ENCODE measurements at regions not wholly inside any gene's neighbourhood (a gene's known extent, or its start where the extent isn't known, plus 50 kb on each side); places are given as distances from the start of the nearest gene placed in this dataset.

GRCh38 chr2:143953451-143954030 lies 566.4 kb downstream of the ZEB2 start:
- no peak for DNase-seq (ENCODE audit: low spot score)

- DNase-seq (ENCODE audit: low spot score): no peak
These were observed 567.4 kb downstream of the ZEB2 start for GRCh38 chr2:143952536-143952935.

GRCh38 chr2:143950704-143951103 lies 569.2 kb downstream of the ZEB2 start:
- DNase-seq (ENCODE audit: low spot score): no peak

DNA sequence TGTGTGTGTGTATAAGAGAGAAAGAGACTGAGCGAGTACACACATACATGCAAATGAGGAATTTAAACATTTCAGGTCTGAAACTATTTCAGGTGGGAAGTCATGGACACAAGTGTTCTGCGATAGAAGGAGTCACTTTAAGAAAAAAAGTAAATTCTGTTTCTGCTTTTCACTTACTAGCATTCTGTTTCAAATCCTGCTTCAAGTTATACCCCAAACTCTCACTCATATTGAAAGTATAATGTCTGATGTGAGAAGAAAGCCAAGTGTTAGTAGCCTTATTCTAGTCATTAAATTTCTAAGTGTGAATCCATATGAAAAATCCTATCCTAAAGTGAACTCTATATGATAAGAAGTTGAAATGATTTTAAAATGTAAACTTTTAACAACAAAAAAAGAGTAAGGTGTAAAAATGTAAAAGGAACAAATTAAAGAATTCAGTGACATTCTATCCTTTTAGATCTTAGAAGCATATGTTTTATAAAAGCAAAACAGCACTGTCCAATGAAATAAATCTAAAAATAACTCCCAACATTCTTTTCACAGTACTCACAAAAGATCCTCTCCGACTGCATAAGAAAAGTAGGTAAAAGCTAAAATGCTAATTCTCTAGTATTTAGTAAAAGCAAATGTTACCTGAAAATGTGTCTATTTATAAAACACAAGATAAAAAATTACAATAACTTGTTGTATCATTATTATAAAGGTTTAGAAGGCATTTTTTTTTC lies 570.6 kb downstream of the ZEB2 start:
- no peak for DNase-seq (ENCODE audit: low spot score)

GRCh38 chr2:143948710-143949109 lies 571.2 kb downstream of the ZEB2 start:
- no peak for DNase-seq (ENCODE audit: low spot score)

DNA sequence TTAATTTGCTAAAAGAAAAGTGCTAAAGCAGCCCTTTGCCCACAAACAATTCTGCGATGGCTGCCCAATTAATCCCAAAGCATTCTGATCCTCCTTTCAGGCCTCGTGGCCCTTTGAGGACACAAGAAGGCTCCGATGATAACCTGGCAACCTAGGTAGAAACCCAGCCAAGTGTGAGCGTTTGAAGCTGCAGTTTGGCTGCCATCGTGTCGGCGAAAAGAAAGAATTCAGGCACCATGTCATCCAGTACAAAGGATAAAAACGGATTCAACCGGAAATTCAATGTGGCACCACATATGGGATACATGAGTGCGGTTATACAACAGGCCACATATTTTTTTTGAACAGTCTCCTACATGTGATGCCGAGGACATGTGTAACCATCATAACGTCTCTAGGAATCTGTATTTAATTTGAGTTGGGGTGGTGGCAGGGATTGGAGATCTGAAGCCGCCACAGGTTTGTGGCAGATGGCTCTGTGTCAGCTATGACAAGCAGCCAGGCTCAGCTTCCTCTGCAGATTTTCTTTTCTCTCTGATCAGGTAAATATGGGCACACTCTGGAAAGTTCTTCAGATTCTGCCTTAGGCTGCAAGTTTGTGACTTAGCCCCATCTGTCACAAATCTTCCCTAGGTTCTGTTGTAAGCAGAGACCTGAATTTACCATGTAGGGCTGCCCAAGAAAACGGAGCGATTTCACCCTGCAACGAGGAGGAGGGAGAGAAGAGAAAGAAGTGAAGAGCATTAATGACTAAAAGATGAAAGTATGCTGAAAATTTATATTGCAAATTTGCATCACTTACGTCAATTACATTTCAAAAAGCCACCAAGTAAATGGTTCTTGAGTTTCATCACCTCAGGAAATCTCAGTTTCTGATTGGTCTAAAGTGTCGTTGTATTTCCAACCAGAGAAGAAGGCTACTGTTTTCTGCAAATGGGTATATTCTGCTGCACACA lies 573.2 kb downstream of the ZEB2 start:
- DNase-seq (ENCODE audit: low spot score): no peak

- DNase-seq (ENCODE audit: low spot score): no peak
These were observed 577.4 kb downstream of the ZEB2 start for GRCh38 chr2:143942486-143942885.

- no peak for DNase-seq (ENCODE audit: low spot score)
These were observed 579.2 kb downstream of the ZEB2 start for GRCh38 chr2:143940720-143941119.

DNA sequence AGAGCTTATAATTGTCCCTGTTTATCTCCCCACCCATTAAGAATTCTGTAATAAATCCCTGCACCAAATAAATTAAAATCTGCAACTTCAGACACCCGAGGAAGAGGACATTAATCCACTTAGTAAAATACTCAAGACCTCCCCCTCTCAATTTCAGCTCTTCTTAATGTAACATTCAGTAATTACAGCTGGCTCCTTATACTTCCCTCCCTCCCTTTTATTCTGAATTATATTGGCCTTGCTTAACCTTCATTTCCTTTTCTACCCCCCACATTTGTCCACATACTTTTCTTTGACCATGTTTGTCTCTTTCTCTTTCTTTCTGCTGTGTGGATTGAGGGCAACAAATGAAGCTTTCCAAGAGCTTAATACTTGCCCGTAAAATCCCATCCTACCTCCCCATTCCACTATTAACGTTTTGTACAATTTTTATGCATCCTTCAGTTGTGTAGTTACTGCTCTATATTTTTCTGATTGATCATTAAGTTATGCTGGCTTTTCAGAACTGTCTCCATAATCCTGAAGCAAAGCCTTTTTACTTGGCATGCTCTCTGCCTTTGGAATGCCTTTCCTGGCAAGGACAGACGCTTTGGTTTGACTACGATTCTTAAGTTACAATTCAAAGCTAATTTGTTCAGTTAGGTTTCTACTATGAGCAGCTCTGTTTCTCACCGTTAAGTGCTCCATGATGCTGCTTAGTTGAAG lies 580.1 kb downstream of the ZEB2 start:
- DNase-seq (ENCODE audit: low spot score): no peak

DNA sequence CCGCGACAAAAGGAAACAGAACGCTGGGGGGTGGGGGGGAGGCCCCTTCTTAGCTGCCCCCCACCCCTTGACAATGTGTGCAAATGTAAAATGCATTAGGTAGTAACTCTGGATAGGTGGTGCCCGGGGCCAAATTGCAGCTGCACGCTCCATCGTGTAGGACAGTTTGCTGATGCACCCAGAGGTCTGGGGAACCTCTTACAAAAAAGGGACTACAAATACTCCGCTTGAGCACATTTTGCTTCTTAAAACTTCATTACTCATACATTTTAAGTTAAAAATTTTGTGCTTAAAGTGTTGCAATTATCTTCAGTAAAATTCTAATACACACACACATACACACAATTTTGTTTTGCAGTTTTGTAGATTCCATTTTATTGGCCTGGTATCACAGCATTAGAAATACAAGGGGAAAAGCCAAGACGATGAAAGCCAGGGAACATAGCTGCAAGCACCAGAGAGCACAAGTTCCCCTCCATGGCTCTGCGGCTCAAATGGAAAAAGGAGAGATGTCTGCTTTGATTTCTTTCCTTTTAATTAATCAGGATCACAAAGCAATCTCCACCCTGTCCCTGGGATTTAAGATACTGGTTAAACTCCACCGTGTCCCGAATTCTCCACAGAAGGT lies 582.1 kb downstream of the ZEB2 start:
- DNase-seq (ENCODE audit: low spot score): no peak

GRCh38 chr2:143936848-143937722 lies 582.8 kb downstream of the ZEB2 start:
- no peak for DNase-seq (ENCODE audit: low spot score)

GRCh38 chr2:143936538-143936847 lies 583.4 kb downstream of the ZEB2 start:
- DNase-seq (ENCODE audit: low spot score): no peak

DNA sequence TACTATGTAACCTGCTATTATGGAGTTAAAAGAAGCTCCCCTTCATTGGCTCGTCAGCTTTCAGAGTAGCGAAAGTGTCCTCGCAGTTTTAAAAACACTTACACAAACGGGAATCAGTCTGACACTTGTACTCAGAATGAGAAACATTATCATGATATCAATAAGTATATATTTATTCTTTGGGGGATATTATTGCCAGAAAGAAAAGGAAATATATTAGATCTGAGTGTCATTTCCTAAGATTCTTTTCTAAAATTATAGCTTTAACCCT lies 584.5 kb downstream of the ZEB2 start:
- DNase-seq (ENCODE audit: low spot score): no peak

DNA sequence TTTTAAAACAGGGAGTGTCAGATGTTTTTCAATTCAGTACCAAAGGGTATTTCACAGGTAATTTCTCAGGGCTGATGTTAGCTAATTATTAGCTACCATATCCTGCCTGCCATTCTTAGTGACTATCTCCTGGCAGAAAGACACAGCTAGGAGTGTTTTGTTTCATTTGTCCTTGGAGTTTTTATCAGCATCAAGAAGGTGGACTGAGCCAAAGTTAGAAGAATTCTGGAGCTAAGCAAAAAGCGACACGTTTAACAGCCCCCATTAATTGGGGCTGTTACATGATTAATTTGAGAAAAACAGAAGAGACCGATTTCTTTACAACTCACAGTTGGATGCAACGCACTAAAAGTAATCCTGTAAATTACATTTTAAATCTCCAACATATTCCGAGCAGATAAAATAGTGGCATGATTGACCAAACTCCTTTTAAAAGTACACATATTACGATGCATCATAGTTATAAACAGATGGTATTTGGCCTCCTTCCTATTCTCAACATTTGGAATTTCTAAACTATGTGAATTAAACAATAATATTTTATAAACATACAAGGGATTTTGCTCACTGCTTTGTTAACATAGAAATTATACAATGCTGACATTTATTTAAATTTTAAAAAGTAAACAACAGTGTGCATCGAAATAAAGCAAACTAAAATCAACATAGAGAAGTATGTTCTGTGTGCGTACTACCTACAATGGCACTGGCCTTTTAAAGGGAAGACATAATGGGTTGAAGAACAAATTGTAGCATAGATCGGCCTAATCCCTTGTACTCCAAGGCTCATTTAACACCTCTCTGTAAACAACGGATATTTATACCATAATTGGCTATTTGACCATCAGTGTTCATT lies 585.1 kb downstream of the ZEB2 start:
- no peak for DNase-seq (ENCODE audit: low spot score)

DNA sequence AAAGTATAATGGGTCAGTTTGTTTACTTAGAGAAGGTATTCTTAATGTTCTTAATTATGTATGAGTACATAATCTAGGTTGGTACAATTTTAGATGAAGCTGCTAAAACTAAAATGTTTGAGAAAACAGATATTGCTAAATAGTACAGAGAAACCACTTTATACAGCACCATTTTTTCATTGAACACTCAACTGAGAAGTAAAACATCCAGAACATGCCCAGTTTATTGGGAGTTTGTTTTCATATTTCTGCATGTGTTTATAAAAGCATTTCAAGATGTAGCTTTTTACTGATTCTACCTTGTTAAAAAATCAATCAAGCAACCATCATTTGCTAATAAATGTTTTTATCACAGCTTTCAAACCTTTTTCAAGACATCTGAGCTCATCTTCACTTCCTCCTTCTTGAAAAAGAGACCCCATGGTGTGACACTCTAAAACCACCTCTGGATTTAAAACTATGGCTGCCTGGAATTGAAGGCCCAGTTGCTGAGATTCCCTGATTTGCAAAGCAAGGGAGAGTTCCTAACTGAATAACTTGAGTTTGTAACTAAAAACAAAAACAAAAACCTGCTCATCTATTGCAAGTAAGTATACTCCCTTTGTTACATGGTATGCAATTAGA lies 585.9 kb downstream of the ZEB2 start:
- no peak for DNase-seq (ENCODE audit: low spot score)

- DNase-seq (ENCODE audit: low spot score): no peak
These were observed 589.0 kb downstream of the ZEB2 start for GRCh38 chr2:143930891-143931290.

- no peak for DNase-seq (ENCODE audit: low spot score)
These were observed 591.3 kb downstream of the ZEB2 start for GRCh38 chr2:143928613-143929012.

GRCh38 chr2:143928184-143928583 lies 591.7 kb downstream of the ZEB2 start:
- DNase-seq (ENCODE audit: low spot score): no peak

GRCh38 chr2:143926736-143927135 lies 593.2 kb downstream of the ZEB2 start:
- no peak for DNase-seq (ENCODE audit: low spot score)
